Mammary epithelial cell (primary cell): ENCODE measurements at regions not wholly inside any gene's neighbourhood (a gene's known extent, or its start where the extent isn't known, plus 50 kb on each side); places are given as distances from the start of the nearest gene placed in this dataset.

Experiments used
- CTCF ChIP-seq, 2 donors: IDR thresholded peaks in 1 of 2; conservative IDR thresholded peaks in 1 of 2; 2 replicates each; pipeline ENCODE4 v1.5.1; 2011 to 2012; ENCODE audit warnings: inconsistent platforms in 2 of 2, low read length in 2 of 2, mild to moderate bottlenecking in 2 of 2, control low read depth in 1 of 2, low read depth in 1 of 2; ENCODE audit not compliant: insufficient read depth in 1 of 2; ENCODE audit errors: extremely low read depth in 1 of 2
- EZH2 ChIP-seq: IDR thresholded peaks from 2 replicates; pipeline ENCODE4 v1.6.1; 2012; ENCODE audit warnings: low read length, inconsistent platforms, borderline replicate concordance

- TF ChIP-seq CTCF (conservative IDR thresholded peaks at IDR 0.05 in 1 of 2, IDR thresholded peaks at IDR 0.05 in 1 of 2; ENCODE audit: extremely low read depth in 1 of 2, insufficient read depth in 1 of 2, low read depth in 1 of 2, low read length in 2 of 2) (no peak), EZH2 (no peak)
Measured at GRCh38 chr5:3891113-3891512, 295.5 kb downstream of the IRX1 start.
